ENCODE measurements at regions not wholly inside any gene's neighbourhood (a gene's known extent, or its start where the extent isn't known, plus 50 kb on each side); places are given as distances from the start of the nearest gene placed in this dataset.

DNA sequence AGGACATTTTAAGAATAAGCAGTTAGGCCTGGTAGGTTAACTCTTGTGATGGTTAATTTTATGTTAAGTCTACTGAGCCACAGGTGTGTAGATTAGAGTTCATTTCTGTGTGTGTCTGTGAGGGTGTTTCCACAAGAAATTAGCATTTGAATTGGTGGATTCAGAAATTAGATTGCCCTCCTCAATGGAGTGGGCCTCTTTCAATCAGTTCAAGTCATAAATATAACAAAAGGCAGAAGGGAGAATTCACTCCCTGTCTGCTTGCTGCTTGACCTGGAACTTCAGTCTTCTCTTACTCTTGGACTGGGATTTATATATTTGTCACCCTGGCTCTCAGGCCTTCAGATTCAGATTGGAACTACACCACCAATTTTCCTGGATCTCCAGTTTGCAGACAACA, 55.3 kb upstream of the POM121L12 start:
- DNase-seq (ENCODE audit: low read depth): no peak

DNA sequence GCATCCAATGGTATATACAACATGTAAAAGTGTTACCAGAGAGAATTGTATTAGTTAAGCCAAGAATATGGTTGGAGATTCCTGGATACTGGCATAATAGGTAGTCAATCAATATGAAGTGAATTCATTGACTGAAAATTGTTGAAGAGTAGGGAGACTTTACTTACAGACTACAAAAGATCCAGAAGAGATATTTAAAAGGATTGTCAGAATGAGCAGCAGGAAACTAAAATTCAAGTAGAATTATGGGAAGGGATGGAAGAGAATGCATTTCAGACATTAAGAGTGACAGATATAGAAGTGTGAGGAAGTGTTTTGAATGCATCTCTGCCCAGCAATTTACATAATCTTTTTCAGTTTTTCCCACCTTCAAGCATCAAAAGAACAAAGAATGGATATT, 62.3 kb upstream of the POM121L12 start:
- DNase-seq (ENCODE audit: low read depth): no peak

DNA sequence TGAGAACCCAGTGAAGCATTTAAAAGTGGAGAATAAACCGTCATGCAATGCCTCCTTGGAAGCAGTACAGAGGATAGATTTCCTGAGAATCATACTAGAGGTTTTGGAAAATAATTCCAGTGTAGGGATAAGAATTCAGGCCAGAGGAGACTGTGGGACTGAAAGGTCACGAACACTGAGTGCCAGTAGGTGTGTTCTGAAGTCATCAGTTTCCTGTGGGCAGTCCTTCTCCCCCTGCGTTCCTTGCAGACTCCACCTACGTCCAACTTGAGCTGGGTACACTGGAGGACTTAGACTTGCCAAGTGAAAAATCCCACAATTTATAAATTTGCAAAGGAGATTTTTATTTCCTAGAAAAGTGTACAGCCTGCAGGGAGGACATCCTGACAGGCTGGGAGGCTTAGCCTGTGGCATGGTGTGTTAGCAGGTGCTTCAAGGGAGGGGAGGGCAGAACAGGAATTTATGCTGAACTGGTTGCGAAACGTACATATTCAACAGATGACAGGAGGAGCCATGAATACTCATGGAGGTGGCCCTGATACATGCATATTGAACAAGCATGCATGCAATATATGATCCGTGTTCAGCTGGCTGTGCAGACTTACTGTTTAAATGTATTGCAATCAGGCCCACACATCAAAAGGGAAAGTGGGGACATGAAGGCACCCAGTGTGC, 72.9 kb upstream of the POM121L12 start:
- DNase-seq (ENCODE audit: low read depth): no peak

DNA sequence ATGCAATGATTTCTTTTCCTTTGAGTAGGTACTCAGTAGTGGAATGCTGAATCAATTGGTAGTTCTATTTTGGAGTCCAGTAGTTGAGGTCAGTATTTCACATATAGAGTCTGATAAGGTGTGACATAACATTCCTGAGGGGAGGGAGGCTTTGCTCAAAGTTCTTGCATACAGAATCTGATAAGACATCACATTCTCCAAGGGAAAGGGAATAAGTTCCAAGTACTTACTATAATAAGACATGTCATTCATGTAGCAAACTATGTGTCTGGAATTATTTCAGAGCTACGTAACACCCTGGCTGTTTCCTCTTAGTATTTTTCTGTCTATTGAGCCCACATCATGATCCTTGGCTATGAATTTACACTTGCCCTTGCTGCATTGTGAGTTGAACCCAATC, 74.3 kb upstream of the POM121L12 start:
- no peak for DNase-seq (ENCODE audit: low read depth)

DNA sequence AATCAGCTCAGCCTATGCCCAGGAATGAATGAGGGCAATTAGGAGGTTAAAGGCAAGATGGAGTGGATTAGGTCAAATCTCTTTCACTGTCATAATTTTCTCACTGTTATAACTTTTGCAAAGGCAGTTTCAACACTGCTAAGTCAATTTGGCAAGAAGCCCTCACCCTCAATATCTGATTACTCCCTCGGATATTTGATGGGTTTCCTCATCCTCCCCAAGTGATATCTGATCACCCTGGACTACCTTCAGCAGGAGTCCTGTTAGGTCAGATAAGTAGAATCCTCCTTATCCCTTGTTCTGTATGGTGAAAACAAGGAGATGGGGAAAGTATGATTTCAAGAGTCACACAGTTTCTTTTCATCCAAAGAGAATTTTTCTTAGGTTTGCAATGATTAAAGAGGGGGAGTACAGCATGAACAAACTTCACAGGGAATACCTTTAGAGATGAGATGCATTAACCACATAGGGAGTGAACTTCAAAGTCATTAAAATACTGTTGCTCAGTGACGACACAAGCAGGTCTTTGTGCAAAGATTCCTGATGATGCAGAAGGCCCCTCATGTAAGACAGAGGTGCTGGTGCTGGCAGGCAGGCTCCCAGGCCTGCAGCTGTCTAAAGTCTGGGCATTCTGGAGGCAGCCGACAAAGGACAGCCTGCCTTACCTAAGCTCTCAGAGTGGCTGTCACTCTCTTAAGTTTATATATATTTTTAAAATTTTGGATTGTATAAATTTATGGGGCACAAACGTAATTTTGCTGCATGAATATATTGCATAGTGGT, 75.4 kb upstream of the POM121L12 start:
- DNase-seq (ENCODE audit: low read depth): no peak

DNA sequence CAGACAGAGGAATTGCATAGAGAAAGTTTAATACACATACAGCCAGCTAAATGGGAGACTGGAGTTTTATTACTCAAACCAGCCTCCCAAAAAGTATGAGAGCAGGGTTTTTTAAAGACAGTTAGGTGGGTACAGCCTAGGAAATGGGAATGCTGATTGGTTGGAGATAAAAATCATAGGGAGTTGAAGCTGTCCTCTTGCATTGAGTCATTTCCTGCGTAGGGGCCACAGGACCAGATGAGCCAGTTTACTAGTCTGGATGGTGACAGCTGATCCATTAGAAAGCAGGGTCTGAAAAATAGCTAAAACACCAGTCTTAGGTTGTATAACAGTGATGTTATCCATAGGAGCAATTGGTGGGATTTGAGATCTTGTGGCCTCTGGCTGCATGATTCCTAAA, 76.1 kb upstream of the POM121L12 start:
- no peak for DNase-seq (ENCODE audit: low read depth)

DNA sequence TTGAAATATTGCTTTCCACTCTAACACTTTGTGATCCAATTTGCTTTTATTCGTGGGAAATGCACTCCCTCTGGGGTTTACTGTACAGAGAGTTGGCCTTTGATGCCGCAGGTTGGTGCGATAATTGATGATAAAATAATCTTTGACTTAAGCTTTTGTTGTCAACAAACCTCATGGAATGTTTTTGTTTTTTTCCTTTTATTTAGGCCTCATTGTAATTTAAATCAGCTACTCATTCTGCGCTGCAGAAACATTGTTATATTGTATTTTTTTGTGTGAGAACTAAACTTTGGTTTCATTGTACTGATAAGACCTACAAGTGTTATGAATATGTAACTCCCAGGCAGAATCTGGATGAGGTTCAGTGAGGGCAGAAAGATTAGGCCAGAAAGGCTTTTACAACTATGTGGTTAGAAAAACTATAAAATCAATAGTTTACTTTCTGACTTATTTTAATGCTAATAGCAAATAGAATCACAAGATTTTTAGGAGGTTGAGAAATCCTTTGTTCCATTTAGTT, 76.8 kb upstream of the POM121L12 start:
- DNase-seq (ENCODE audit: low read depth): no peak

DNA sequence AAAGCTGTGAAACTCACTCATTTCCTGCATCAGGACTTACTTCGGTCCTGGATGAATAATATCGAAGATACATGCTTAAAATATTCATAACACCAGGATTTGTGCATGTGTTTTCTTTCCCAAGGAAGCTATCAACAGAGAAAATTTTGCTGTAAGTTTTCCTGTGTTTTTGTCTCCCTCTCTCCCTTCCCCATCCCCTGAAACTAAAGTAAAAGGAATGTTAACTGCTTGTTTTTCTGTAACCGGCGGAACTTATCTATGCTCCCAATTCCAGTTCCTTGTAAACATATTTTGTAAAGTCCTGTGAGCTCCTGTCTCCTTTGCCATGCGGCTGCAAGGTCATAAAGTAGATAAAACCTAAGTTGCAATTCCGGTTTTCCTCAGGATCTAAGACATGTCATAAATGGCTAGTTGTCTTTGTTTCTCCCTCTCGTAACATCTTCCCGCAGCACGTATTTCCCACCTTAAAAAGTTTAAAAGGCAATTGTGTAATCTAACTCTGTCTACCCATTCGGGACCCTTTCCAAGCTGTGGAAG, 79.0 kb upstream of the POM121L12 start:
- DNase-seq (ENCODE audit: low read depth): no peak

DNA sequence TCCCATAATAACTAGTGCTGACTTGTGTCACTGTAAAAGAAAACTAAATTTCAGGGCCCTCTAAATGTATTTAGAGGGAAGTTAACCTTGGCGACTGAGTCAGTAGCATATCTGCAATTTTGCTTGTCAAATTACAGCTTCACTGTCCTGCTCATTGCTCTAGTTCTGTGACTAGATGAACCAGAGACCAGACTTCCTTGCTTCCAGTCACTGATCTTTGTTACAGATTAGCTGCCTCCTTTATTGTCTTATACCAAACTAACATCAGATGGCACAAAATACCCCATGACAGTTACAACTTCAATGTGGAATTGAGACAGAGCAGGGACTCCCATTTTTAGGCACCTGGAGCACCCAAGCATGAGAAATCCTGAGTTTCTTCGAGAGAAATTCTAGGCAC, 79.9 kb upstream of the POM121L12 start:
- no peak for DNase-seq (ENCODE audit: low read depth)

DNA sequence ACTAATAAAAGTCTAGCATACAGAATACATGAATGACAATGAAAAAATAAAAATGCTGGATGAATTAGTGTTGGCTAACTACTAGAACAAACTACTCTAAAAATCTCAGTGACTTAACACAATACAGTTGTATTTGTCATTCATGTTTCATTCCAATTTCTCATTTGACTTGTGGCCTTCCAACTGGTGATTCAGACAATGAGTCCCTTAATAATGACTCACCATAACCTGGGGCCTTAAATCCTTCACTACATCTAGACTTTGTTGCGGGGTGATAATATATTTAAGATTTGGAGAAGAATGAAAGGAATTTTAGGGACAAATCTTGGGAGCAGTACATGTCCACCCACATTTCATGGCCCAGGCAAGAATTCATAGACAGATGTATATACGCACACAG, 90.5 kb upstream of the POM121L12 start:
- DNase-seq (ENCODE audit: low read depth): no peak

DNA sequence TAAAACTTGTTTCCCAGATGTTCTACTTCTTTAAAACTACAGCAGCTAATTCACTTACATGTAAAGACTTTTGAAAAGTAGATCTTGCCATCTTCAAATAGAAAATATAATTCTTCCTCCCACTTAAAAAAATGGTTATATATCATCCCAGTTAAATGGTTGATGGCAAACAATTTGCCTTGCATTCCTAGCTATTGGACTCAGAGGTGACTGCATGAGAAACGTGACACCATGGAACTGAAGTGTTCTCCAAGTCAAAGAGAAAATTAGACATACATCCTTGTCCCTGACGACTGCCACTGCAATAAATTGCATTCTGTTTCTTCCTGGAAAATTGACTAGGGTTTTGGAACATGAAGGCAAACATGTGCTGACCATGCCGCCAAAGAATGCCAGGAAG, 95.0 kb upstream of the POM121L12 start:
- no peak for DNase-seq (ENCODE audit: low read depth)

DNA sequence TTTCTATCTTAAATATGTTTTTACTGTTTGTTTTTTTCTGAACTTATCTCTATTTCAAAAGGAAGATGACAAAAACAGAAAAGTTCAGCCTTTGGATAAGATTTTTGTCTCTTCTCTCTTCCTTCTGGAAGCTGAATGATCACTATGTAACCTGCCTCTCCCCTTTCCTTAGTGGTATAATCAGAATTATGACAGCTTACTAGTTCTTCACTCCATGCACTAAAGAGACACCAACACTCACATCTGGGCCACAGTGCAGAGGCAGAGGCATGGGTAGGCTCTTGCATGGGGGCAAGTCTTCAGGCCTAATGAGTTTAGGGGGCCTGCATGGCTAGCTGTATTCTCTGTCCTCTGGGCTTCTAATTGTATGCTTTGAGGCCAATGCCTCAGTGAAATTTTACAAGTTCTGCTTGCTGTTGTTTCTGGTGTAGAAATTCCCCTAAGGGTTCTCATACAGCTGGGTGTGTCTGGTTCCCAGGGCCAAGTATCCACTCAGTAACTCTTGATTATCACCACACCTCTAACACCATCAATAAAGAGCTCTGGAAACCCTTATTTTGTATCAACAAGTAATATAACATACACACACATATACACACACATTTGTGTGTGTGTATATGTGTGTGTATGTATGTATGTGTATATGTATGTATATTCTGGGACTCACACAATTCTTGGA, 96.8 kb upstream of the POM121L12 start:
- DNase-seq (ENCODE audit: low read depth): no peak

DNA sequence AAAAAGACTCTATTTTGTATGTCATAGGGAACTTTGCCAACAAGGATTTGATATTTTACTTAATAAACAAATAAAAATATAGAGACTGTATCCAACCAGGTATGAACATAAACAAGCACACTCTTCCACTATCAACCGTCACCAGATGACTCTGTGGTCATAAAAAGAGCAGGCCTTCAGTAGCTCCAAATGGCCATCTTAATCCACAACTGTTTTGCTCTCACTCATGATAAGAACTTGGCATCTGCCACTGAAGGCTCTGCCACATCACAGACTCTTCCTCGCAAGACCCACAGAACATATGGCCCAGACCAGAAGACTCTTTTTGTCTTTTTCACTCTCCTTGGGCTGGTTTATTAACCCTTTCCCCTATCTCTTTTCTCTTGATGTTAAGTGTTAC, 98.7 kb upstream of the POM121L12 start:
- no peak for DNase-seq (ENCODE audit: low read depth)

DNA sequence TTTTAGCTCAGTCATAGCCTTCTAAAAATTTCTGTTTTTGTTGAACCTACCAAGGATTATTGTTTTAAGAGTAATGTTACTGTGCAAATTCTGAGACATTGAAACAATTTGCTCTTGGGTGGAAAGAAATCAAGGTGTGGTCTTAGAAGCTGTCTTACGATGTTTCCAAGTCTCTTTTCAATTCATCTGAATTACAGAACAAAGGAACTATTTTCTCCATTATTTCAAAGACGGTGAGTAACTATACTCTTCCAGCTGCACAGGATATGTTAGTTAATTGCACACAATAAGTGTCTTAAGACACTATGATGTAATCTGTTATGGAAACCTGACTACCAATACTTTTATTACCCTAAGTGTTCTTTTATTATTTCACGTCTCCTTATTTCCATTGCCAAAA, 106.8 kb upstream of the POM121L12 start:
- DNase-seq (ENCODE audit: low read depth): no peak

DNA sequence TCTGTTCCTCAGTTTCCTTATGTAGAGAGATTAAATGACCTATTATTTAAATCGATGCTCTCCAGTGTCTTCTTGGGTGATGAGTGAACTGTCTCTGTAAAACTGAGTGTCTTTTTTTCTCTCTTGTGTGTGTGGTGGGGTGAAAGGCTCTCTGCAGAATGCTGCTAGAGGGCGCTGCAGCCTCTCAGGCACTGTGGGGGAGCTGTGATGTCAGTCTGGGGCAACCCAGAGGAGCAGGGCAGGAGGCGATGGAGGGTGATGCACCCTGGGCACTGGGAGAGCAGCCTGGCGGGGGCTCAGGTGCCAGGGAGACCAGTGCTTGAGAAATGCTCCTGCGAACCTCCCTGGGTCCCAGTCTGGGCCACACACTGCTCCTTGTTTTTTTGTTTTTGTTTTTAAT, 110.1 kb upstream of the POM121L12 start:
- no peak for DNase-seq (ENCODE audit: low read depth)

DNA sequence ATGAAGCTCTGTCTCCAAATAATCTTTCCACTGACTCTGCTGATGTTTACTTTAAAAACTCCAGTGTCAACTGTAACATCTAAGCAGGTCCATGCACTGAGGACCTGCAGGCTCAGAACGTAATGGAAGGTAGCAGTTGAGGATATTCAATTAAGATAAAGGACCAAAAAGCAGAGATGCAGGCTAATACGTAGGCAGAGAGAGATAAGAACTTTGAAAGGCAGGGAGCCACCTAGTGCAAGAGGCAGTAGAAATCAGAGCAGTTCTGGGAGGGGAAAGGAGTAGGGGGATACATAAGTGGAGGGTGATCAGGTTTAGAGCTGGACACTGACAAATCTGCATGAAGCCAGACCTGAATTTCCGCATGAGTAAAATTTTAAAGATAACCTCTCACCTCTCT, 114.5 kb upstream of the POM121L12 start:
- no peak for DNase-seq (ENCODE audit: low read depth)

DNA sequence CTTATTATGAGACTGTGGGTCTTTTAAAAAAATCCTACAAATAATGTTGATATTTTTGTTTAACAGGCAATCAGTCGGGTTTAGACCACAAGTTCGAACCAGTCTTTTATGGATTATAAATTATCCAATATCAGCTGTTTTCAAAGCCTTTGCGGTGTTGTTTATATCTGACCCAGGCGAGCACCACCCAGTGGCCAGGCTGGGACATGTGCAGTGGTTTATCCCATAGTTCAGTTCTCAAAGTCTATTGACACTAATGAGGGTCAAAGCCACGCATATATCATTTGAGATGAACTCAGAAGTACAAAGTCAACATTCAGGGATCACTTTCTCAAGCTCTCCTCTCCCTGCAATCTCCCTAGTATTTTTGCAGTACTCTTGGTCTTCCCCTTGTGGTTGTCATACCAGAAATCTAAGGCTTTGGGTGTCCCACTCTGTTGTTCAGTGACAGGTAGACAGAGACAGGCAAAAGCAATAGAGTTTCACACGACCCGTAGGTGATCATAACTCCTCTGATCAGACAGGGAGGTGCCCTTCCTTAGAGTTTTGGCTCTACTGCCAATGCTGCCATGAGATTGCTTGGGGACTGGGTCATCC, 117.4 kb upstream of the POM121L12 start:
- no peak for DNase-seq (ENCODE audit: low read depth)

DNA sequence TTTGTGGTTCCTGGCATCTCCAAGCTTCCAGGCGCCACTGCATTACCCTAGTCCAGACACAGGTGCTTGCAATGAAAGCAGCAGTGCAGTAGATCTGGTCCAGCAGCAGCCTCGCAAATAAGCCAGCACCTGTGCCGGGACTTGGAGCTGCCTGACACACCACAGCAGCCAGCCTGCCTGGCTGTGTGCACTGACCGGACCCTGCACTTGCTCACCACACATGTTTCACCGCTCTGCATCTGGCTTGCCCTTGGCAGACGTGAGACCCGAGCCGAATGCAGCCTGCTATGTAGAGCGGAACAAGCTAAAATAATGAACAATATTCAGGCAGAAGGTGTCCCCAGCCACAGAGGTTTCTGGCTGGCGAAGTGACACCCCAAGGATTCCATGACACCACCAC, 123.6 kb upstream of the POM121L12 start:
- no peak for DNase-seq (ENCODE audit: low read depth)

DNA sequence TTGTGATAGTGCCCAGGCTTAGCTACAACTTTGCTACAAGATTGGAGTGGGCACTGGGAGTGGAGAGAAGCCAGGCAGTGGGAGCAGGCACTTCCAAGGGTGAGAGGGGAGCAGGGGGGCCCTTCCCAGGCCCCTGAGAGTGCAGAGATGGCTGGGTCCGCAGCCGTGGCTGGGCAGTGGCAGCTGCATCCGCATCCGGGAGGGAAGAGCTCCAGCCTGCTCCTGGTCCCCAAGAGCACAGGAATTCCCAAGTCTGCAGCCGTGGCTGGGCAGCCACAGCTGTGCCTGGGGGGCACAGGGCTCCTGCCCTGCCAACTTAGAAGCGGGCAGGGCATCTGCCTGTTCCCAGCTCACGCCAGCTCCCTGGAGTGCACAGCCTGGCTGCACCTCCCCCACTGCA, 124.1 kb upstream of the POM121L12 start:
- DNase-seq (ENCODE audit: low read depth): no peak

DNA sequence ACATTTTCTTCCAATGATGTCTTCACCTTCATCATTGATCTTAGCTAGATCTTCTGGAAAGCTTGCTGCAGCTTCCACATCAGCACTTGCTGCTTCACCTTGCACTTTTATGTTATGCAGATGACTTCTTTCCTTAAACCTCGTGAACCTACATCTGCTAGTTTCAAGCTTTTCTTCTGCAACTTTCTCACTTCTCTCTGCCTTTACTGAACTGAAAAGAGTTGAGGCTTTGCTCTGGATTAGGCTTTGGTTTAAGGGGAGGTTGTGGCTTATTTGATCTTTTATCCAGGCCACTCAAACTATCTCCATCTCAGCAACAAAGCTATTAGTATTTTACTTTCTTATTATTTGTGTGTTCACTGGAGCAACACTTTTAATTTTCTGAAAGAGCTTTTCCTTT, 125.5 kb upstream of the POM121L12 start:
- no peak for DNase-seq (ENCODE audit: low read depth)

DNA sequence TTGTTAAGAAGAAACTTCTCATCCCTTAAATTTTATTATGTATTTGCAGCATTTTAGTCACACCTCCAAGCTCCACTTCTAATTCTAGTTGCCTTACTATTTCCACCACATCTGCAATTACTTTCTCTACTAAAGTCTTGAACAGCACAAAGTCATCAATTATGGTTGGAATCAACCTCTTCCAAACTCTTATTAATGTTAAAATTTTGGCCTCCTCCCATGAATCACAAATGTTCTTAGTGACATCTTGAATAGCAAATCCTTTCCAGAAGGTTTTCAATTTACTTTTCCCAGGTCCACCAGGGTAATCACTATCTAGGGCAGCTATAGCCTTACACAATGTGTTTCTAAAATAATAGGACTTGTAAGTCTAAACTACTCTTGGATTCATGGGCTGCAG, 126.3 kb upstream of the POM121L12 start:
- DNase-seq (ENCODE audit: low read depth): no peak

DNA sequence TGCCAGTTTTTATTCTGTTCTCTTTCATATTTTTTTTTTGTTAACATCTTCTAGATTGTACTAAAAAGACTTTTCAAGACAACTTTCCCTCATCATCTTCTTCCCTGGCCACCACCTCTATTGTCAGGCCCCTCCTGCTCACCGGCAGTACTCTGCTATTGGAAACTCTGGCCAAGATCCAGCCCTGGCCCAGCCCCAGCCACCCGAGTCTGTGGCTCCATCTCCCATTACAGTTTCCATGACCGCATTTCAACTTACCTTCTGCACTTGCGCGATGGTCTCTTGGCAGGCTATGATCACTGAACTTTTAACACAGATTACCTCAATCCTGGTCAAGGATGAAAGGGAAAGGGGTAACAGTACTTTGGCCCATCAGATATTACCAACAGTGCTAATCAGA, 137.7 kb upstream of the POM121L12 start:
- no peak for DNase-seq (ENCODE audit: low read depth)

DNA sequence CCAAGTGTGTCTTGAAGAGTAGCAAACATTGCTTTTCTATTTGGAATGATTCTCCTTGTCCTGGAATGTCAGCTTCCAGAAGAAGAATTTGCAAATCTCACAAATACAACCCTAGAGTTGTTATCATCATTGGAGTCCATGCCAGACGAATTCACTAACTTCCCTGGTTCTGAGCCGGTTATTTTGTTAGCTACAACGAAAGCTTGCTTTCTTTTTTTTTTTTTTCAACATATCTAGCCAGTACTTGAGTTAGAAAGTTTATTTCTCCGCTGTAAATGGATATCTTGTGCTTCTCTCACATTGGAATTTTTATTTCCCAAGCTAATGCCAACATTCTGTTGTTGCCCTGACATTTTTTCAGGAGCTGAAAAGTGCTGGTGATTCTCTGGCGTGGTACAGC, 138.1 kb upstream of the POM121L12 start:
- no peak for DNase-seq (ENCODE audit: low read depth)
